SK-N-SH treated with all-trans-retinoic acid at 6 μM for 48 hours (cell line): ENCODE measurements at regions not wholly inside any gene's neighbourhood (a gene's known extent, or its start where the extent isn't known, plus 50 kb on each side); places are given as distances from the start of the nearest gene placed in this dataset.

Source experiments
- ATAC-seq: fragments of 200-7000 bp; cut with Tn5 transposase; 3 replicates; pipeline ENCODE4 v1.9.1; 2020; ENCODE audit warnings: mild to moderate bottlenecking, moderate library complexity
- BACH2 ChIP-seq: fragments of 250-450 bp; sonication (Bioruptor Pico); IDR thresholded peaks from 2 replicates; pipeline ENCODE4 v1.9.0; 2021; ENCODE audit warnings: mild to moderate bottlenecking, borderline replicate concordance
- CSDC2 ChIP-seq: fragments of 250-450 bp; sonication (Bioruptor Pico); IDR thresholded peaks from 2 replicates; pipeline ENCODE4 v1.5.0; 2020; ENCODE audit warnings: mild to moderate bottlenecking, moderate library complexity
- ESRRG ChIP-seq: fragments of 250-450 bp; sonication (Bioruptor Pico); IDR thresholded peaks from 2 replicates; pipeline ENCODE4 v1.6.1; 2021; ENCODE audit warnings: mild to moderate bottlenecking
- GLIS3 ChIP-seq: fragments of 250-450 bp; sonication (Bioruptor Pico); IDR thresholded peaks from 2 replicates; pipeline ENCODE4 v1.5.0; 2020; ENCODE audit warnings: mild to moderate bottlenecking, moderate library complexity
- ISL1 ChIP-seq: fragments of 250-450 bp; sonication (Bioruptor Pico); IDR thresholded peaks from 2 replicates; pipeline ENCODE4 v2.1.2; 2022; ENCODE audit warnings: mild to moderate bottlenecking, moderate library complexity
- OSR1 ChIP-seq: fragments of 250-450 bp; sonication (Bioruptor Pico); IDR thresholded peaks from 2 replicates; pipeline ENCODE4 v1.8.0; 2022; ENCODE audit warnings: moderate library complexity, mild to moderate bottlenecking, inconsistent platforms
- PPARA ChIP-seq: fragments of 250-450 bp; sonication (Bioruptor Pico); IDR thresholded peaks from 2 replicates; pipeline ENCODE4 v1.5.0; 2020; ENCODE audit warnings: mild to moderate bottlenecking, borderline replicate concordance
- RARB ChIP-seq: fragments of 250-450 bp; sonication (Bioruptor Pico); IDR thresholded peaks from 2 replicates; pipeline ENCODE4 v1.8.0; 2021; ENCODE audit warnings: mild to moderate bottlenecking, moderate library complexity
- SNAI2 ChIP-seq: fragments of 250-450 bp; sonication (Bioruptor Pico); IDR thresholded peaks from 2 replicates; pipeline ENCODE4 v1.5.0; 2020; ENCODE audit warnings: mild to moderate bottlenecking, moderate library complexity
- TOX ChIP-seq: fragments of 250-450 bp; sonication (Bioruptor Pico); IDR thresholded peaks from 2 replicates; pipeline ENCODE4 v1.8.0; 2021; ENCODE audit warnings: mild to moderate bottlenecking, moderate library complexity, borderline replicate concordance
- ZC3H10 ChIP-seq: fragments of 250-450 bp; sonication (Bioruptor Pico); IDR thresholded peaks from 2 replicates; pipeline ENCODE4 v1.5.1; 2021; ENCODE audit warnings: mild to moderate bottlenecking, moderate library complexity
- ZFP30 ChIP-seq: fragments of 450-650 bp; formaldehyde crosslinking; IDR thresholded peaks from 2 replicates; pipeline ENCODE4 v1.5.0; 2022; ENCODE audit warnings: mild to moderate bottlenecking, moderate library complexity
- ZNF565 ChIP-seq: fragments of 450-650 bp; formaldehyde crosslinking; conservative IDR thresholded peaks from 2 replicates; pipeline ENCODE4 v1.5.0; 2020; ENCODE audit warnings: low read depth, mild to moderate bottlenecking, moderate library complexity
- ZNF70 ChIP-seq: fragments of 450-650 bp; formaldehyde crosslinking; IDR thresholded peaks from 2 replicates; pipeline ENCODE4 v1.5.0; 2020; ENCODE audit warnings: mild to moderate bottlenecking, moderate library complexity
- ZNF8 ChIP-seq: fragments of 450-650 bp; formaldehyde crosslinking; IDR thresholded peaks from 2 replicates; pipeline ENCODE4 v1.5.0; 2020; ENCODE audit warnings: mild to moderate bottlenecking, moderate library complexity
- TF ChIP-seq, protein P1 (sequence below): fragments of 250-450 bp; sonication (Bioruptor Pico); IDR thresholded peaks from 2 replicates; pipeline ENCODE4 v1.5.1; 2021; ENCODE audit warnings: mild to moderate bottlenecking, moderate library complexity
- TF ChIP-seq, protein P2 (sequence below): fragments of 250-450 bp; sonication (Bioruptor Pico); IDR thresholded peaks from 2 replicates; pipeline ENCODE4 v1.8.0; 2021; ENCODE audit warnings: low read depth, mild to moderate bottlenecking, moderate library complexity, borderline replicate concordance
- TF ChIP-seq, protein P3 (sequence below): fragments of 250-450 bp; sonication (Bioruptor Pico); IDR thresholded peaks from 2 replicates; pipeline ENCODE4 v1.5.0; 2020; ENCODE audit warnings: mild to moderate bottlenecking, moderate library complexity
- TF ChIP-seq, protein P4 (sequence below): fragments of 250-450 bp; sonication (Bioruptor Pico); IDR thresholded peaks from 2 replicates; pipeline ENCODE4 v1.8.0; 2020; ENCODE audit warnings: mild to moderate bottlenecking, moderate library complexity, borderline replicate concordance

DNA sequence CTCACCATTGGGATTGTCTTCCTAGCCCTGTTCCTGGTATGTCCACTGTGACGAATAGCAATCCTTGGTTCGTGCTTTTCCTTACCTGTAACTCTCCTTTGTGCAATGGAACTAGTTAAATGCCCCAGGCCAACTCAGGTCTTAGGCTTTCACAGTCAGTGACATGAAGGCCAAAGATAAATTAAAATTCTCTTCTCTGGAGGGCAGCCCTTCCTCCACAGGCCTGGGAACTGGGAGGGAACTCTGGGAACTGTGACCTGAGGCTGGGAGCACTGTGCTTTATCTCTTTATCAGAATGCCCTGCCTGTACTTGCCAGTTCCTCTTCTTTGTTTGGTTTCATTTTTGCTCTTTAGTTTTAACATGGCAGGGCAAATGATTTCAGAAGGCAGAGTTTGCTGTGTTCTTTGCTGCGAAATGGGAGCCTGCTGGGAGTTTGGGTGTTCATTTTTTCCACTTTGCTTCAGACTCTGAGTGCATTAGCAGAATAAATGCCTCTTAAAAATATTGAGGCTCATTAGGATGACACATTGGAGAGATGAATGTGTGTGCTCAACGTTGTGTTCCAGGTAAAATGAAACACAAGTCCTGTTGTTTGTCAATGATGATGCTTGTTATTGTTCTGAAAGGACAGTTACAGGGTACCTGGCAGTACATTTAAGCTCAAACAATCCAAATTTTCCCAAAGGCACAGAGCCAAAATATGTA, 118.1 kb downstream of the NUDT12 start:
- peak; percentile 52 for ATAC-seq
- TF ChIP-seq TOX (no peak), ZNF565 (CRISPR knock-in tag) (no peak), ISL1 (no peak), SNAI2 (CRISPR knock-in tag) (no peak)
- TF ChIP-seq, protein P1, sequence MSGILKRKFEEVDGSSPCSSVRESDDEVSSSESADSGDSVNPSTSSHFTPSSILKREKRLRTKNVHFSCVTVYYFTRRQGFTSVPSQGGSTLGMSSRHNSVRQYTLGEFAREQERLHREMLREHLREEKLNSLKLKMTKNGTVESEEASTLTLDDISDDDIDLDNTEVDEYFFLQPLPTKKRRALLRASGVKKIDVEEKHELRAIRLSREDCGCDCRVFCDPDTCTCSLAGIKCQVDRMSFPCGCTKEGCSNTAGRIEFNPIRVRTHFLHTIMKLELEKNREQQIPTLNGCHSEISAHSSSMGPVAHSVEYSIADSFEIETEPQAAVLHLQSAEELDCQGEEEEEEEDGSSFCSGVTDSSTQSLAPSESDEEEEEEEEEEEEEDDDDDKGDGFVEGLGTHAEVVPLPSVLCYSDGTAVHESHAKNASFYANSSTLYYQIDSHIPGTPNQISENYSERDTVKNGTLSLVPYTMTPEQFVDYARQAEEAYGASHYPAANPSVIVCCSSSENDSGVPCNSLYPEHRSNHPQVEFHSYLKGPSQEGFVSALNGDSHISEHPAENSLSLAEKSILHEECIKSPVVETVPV: no peak
- TF ChIP-seq, protein P2, sequence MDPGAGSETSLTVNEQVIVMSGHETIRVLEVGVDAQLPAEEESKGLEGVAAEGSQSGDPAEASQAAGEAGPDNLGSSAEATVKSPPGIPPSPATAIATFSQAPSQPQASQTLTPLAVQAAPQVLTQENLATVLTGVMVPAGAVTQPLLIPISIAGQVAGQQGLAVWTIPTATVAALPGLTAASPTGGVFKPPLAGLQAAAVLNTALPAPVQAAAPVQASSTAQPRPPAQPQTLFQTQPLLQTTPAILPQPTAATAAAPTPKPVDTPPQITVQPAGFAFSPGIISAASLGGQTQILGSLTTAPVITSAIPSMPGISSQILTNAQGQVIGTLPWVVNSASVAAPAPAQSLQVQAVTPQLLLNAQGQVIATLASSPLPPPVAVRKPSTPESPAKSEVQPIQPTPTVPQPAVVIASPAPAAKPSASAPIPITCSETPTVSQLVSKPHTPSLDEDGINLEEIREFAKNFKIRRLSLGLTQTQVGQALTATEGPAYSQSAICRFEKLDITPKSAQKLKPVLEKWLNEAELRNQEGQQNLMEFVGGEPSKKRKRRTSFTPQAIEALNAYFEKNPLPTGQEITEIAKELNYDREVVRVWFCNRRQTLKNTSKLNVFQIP: no peak

DNA sequence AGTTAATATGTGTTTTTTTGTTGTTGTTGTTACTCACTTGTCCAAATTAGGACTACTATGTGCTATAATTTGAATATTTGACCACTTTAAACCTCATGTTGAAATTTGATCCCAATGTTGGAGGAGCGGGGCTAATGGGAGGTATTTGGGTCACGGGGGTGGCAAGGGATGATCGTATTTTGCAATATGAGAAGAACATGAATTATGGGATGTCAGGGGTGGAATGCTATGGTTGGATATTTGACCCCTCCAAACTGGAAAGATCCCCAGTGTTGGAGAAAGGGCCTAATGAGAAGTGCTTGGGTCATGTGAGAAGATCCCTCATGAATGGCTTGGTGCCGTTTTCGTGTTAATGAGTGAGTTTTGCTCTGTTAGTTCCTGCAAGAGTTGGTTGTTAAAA, 119.8 kb downstream of the NUDT12 start:
- TF ChIP-seq BACH2 (CRISPR knock-in tag): no peak
- no peak for TF ChIP-seq SNAI2 (CRISPR knock-in tag)
- TF ChIP-seq, protein P1: no peak
- TF ChIP-seq ZNF70: no peak
- TF ChIP-seq, protein P2: no peak
- TF ChIP-seq, protein P3, sequence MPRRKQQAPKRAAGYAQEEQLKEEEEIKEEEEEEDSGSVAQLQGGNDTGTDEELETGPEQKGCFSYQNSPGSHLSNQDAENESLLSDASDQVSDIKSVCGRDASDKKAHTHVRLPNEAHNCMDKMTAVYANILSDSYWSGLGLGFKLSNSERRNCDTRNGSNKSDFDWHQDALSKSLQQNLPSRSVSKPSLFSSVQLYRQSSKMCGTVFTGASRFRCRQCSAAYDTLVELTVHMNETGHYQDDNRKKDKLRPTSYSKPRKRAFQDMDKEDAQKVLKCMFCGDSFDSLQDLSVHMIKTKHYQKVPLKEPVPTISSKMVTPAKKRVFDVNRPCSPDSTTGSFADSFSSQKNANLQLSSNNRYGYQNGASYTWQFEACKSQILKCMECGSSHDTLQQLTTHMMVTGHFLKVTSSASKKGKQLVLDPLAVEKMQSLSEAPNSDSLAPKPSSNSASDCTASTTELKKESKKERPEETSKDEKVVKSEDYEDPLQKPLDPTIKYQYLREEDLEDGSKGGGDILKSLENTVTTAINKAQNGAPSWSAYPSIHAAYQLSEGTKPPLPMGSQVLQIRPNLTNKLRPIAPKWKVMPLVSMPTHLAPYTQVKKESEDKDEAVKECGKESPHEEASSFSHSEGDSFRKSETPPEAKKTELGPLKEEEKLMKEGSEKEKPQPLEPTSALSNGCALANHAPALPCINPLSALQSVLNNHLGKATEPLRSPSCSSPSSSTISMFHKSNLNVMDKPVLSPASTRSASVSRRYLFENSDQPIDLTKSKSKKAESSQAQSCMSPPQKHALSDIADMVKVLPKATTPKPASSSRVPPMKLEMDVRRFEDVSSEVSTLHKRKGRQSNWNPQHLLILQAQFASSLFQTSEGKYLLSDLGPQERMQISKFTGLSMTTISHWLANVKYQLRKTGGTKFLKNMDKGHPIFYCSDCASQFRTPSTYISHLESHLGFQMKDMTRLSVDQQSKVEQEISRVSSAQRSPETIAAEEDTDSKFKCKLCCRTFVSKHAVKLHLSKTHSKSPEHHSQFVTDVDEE (CRISPR knock-in tag): no peak
- no peak for TF ChIP-seq ZC3H10 (CRISPR knock-in tag)
- TF ChIP-seq PPARA (CRISPR knock-in tag): no peak
- no peak for TF ChIP-seq TOX
- TF ChIP-seq, protein P4, sequence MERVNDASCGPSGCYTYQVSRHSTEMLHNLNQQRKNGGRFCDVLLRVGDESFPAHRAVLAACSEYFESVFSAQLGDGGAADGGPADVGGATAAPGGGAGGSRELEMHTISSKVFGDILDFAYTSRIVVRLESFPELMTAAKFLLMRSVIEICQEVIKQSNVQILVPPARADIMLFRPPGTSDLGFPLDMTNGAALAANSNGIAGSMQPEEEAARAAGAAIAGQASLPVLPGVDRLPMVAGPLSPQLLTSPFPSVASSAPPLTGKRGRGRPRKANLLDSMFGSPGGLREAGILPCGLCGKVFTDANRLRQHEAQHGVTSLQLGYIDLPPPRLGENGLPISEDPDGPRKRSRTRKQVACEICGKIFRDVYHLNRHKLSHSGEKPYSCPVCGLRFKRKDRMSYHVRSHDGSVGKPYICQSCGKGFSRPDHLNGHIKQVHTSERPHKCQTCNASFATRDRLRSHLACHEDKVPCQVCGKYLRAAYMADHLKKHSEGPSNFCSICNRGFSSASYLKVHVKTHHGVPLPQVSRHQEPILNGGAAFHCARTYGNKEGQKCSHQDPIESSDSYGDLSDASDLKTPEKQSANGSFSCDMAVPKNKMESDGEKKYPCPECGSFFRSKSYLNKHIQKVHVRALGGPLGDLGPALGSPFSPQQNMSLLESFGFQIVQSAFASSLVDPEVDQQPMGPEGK: no peak
- TF ChIP-seq, all 23 proteins: peak for 0
- no peak for ATAC-seq

DNA sequence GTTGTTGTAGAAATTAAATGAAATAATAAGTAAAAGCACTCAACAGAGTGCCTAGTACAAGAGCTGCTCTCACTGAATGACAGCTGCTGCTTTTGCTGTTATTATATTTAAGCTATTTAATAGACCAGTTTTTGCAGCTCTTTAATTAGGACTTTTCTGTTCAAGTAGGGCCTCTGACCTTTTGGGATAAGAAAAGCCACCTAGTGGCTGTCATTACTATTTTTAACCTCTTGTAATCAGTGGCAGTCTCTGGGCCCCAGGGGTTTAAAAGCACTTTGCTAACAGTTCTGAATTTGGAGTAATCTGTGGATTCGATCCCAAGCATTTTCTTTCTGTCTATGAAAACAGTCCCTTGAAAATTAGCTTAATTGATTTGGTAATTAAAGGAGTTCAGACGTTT, 121.1 kb downstream of the NUDT12 start:
- ATAC-seq: no peak
- TF ChIP-seq CSDC2 (CRISPR knock-in tag) (no peak), RARB (CRISPR knock-in tag) (no peak), SNAI2 (CRISPR knock-in tag) (no peak), ISL1 (no peak), TOX (no peak), OSR1 (CRISPR knock-in tag) (no peak), ZC3H10 (CRISPR knock-in tag) (no peak), ZNF70 (no peak), ZFP30 (no peak), GLIS3 (CRISPR knock-in tag) (no peak), ZNF565 (CRISPR knock-in tag) (no peak), ZNF8 (CRISPR knock-in tag) (no peak), ESRRG (no peak)
- TF ChIP-seq, protein P3 (CRISPR knock-in tag): no peak
- TF ChIP-seq, protein P4: no peak
